ENCODE measurements at regions not wholly inside any gene's neighbourhood (a gene's known extent, or its start where the extent isn't known, plus 50 kb on each side); places are given as distances from the start of the nearest gene placed in this dataset.

- WGBS, 2 donors = 80 to 83% methylated on average over 11 of the region's 11 CpGs
- no peak for TF ChIP-seq CTCF (IDR thresholded peaks at IDR 0.05)
- Histone ChIP-seq H3K36me3 (no peaks in the 10 kb centered on the region), H3K27ac (peak overlapping the region in 1 of 10 donors; percentile 54), H3K9me3 (no peaks in the 10 kb centered on the region), H3K4me3 (no peak overlapping the region), H3K27me3 (peaks cover 0 to 5% (median 0%) of the 10 kb centered on the region in 7 donors), H3K4me1 (peaks cover 0 to 25% (median 0%) of the 10 kb centered on the region in 9 donors)
- DNase-seq (no peak), ATAC-seq (peak in 2 of 8 donors; percentile 11 to 21)
- intact Hi-C loops (cut with DNase I) = no loop called here
Observed at GRCh38 chr4:153114771-153115321, 89.4 kb upstream of the TRIM2 start.

- ATAC-seq = peak in 6 of 8 donors; percentile 68 to 84 (median 76)
Observed at GRCh38 chr4:153115322-153116290, 88.6 kb upstream of the TRIM2 start.

GRCh38 chr4:153116291-153116680 lies 88.0 kb upstream of the TRIM2 start:
- Histone ChIP-seq H3K27me3 (peaks cover 0 to 5% (median 0%) of the 10 kb centered on the region in 7 donors), H3K4me3 (peak overlapping the region in 4 of 10 donors; percentile 9 to 21 (median 12)), H3K27ac (peak overlapping the region in 2 of 10 donors; percentile 52 to 54), H3K4me1 (peaks cover 0 to 25% (median 0%) of the 10 kb centered on the region in 9 donors), H3K36me3 (no peaks in the 10 kb centered on the region), H3K9me3 (no peaks in the 10 kb centered on the region)
- TF ChIP-seq CTCF (IDR thresholded peaks at IDR 0.05) = no peak
- intact Hi-C loops (cut with DNase I) = no loop called here
- WGBS, 2 donors = 80 to 86% methylated on average over 3 of the region's 3 CpGs
- DNase-seq = no peak
- peak in 1 of 8 donors; percentile 9 for ATAC-seq

More at GRCh38 chr4:153115322-153116290, 88.6 kb upstream of the TRIM2 start:
- Histone ChIP-seq H3K27ac (peak overlapping the region in 3 of 10 donors; percentile 10 to 54 (median 52)), H3K27me3 (peaks cover 0 to 5% (median 0%) of the 10 kb centered on the region in 7 donors), H3K9me3 (no peaks in the 10 kb centered on the region), H3K36me3 (no peaks in the 10 kb centered on the region), H3K4me3 (peak overlapping the region in 7 of 10 donors; percentile 3 to 23 (median 11)), H3K4me1 (peaks cover 0 to 25% (median 0%) of the 10 kb centered on the region in 9 donors)
- TF ChIP-seq CTCF (IDR thresholded peaks at IDR 0.05) = no peak
- peak in 1 of 2 donors; percentile 37 for DNase-seq
- WGBS, 2 donors = 56 to 60% methylated on average over 13 of the region's 13 CpGs
- intact Hi-C loops (cut with DNase I) = no loop called here

- Histone ChIP-seq H3K4me3 (no peak overlapping the region), H3K27me3 (peaks cover 0 to 5% (median 0%) of the 10 kb centered on the region in 7 donors), H3K27ac (no peak overlapping the region), H3K4me1 (peaks cover 0 to 25% (median 0%) of the 10 kb centered on the region in 9 donors), H3K36me3 (no peaks in the 10 kb centered on the region), H3K9me3 (no peaks in the 10 kb centered on the region)
- intact Hi-C loops (cut with DNase I) = no loop called here
- 78 to 86% methylated on average over 1 of the region's 1 CpG for WGBS, 2 donors
- TF ChIP-seq CTCF (IDR thresholded peaks at IDR 0.05) = no peak
- ATAC-seq = no peak
- DNase-seq = no peak
Observed at GRCh38 chr4:153116801-153117200, 87.4 kb upstream of the TRIM2 start.
